OCI-LY7 (cell line): ENCODE measurements at regions not wholly inside any gene's neighbourhood (a gene's known extent, or its start where the extent isn't known, plus 50 kb on each side); places are given as distances from the start of the nearest gene placed in this dataset.

Experiments
- BruUV-seq: library from RNA; stranded (reverse); fragments of 400-500 nt; replicated peaks from 2 replicates; lab custom pipeline; 2021; lab: Mats Ljungman, UMichigan
- CTCF ChIA-PET: fragments of 300-600 bp; sonication (Branson Sonifier 250); formaldehyde crosslinking; loops from one replicate; lab custom pipeline; 2022; ENCODE audit warnings: antibody characterized with exemption; ENCODE audit not compliant: unreplicated experiment; lab: Charles Lee
- POLR2A ChIA-PET: fragments of 300-600 bp; sonication (Branson Sonifier 250); formaldehyde crosslinking; loops from one replicate; lab custom pipeline; 2022; ENCODE audit warnings: antibody characterized with exemption; lab: Charles Lee
- DNase-seq: peaks from one replicate; pipeline ENCODE4 v3.0.0-alpha.2; 2015; ENCODE audit warnings: low spot score
- H2AFZ ChIP-seq: fragments of 200-600 bp; sonication (generic), shearing (Covaris generic); 2 replicates; pipeline ENCODE4 v1.6.1; 2014; ENCODE audit warnings: mild to moderate bottlenecking, antibody characterized with exemption, low read length, moderate library complexity
- H3K27ac ChIP-seq: fragments of 200-600 bp; sonication (generic); 2 replicates; pipeline ENCODE4 v1.5.1; 2014; ENCODE audit warnings: mixed run types, low read depth, mild to moderate bottlenecking, moderate library complexity, low read length, inconsistent platforms; ENCODE audit not compliant: poor library complexity, severe bottlenecking
- H3K36me3 ChIP-seq: fragments of 200-600 bp; sonication (generic); 2 replicates; pipeline ENCODE4 v1.6.1; 2014; ENCODE audit warnings: mild to moderate bottlenecking, antibody characterized with exemption, low read length, moderate library complexity, mixed read lengths; ENCODE audit not compliant: insufficient read depth
- H3K4me1 ChIP-seq: fragments of 200-600 bp; sonication (generic); 2 replicates; pipeline ENCODE4 v1.5.1; 2014; ENCODE audit warnings: mild to moderate bottlenecking, low read length; ENCODE audit not compliant: insufficient read depth, poor library complexity, severe bottlenecking
- H3K4me2 ChIP-seq: fragments of 200-600 bp; sonication (generic); 2 replicates; pipeline ENCODE4 v1.6.1; 2014; ENCODE audit warnings: mild to moderate bottlenecking, low read length
- H3K4me3 ChIP-seq: fragments of 200-600 bp; sonication (generic); 2 replicates; pipeline ENCODE4 v1.5.1; 2014; ENCODE audit warnings: mild to moderate bottlenecking, low read depth, low read length; ENCODE audit not compliant: poor library complexity, severe bottlenecking
- H3K79me2 ChIP-seq: fragments of 200-600 bp; sonication (generic); 2 replicates; pipeline ENCODE4 v1.6.1; 2016; ENCODE audit warnings: low read depth, mild to moderate bottlenecking, low read length, moderate library complexity, mixed read lengths; ENCODE audit not compliant: insufficient read depth
- H3K9me2 ChIP-seq: fragments of 200-600 bp; sonication (generic); 2 replicates; pipeline ENCODE4 v1.6.1; 2016; ENCODE audit warnings: mild to moderate bottlenecking, low read length, mixed read lengths; ENCODE audit not compliant: insufficient read depth
- H3K9me3 ChIP-seq: fragments of 200-600 bp; sonication (generic); 2 replicates; pipeline ENCODE4 v1.6.1; 2014; ENCODE audit warnings: mild to moderate bottlenecking, mixed run types, low read length, mixed read lengths
- H4K20me1 ChIP-seq: fragments of 200-600 bp; sonication (generic); 2 replicates; pipeline ENCODE4 v1.6.1; 2014; ENCODE audit warnings: mild to moderate bottlenecking, antibody characterized with exemption, low read length, moderate library complexity, mixed read lengths; ENCODE audit not compliant: insufficient read depth
- CTCF ChIP-seq: fragments of 200-600 bp; sonication (generic); conservative IDR thresholded peaks from 2 replicates; pipeline ENCODE4 v1.5.1; 2014; ENCODE audit warnings: mild to moderate bottlenecking, antibody characterized with exemption, low read length, moderate library complexity, mixed read lengths
- EZH2phosphoT487 ChIP-seq: fragments of 200-600 bp; sonication (generic); IDR thresholded peaks from 2 replicates; pipeline ENCODE4 v1.6.1; 2018; ENCODE audit warnings: low read depth, borderline replicate concordance, mild to moderate bottlenecking, mixed run types, antibody characterized with exemption, low read length, moderate library complexity, mixed read lengths
- intact Hi-C: fragments of 100-400 bp; cut with micrococcal nuclease; formaldehyde crosslinking; loops from one replicate; pipeline ENCODE4 v1.10.0; 2022; ENCODE audit not compliant: unreplicated experiment

GRCh38 chr20:19045371-19045770 lies 167.1 kb upstream of the SLC24A3 start:
- H3K36me3 ChIP-seq, result no peaks in the 10 kb centered on the region
- no peaks in the 10 kb centered on the region for H3K9me2 ChIP-seq
- H3K4me2 ChIP-seq, result no peak overlapping the region
- intact Hi-C loops, result no loop called here
- DNase-seq, result no peak
- no peaks in the 10 kb centered on the region for H3K79me2 ChIP-seq
- no peak overlapping the region for H2AFZ ChIP-seq
- H3K4me1 ChIP-seq, result no peaks in the 10 kb centered on the region
- ChIA-PET POLR2A (no interaction called here), CTCF (no interaction called here)
- H4K20me1 ChIP-seq, result no peaks in the 10 kb centered on the region
- H3K27ac ChIP-seq, result no peak overlapping the region
- TF ChIP-seq EZH2phosphoT487 (no peak), CTCF (no peak)
- no TSS peak for BruUV-seq
- H3K4me3 ChIP-seq, result no peak overlapping the region
- H3K9me3 ChIP-seq, result no peaks in the 10 kb centered on the region

- Histone ChIP-seq H3K9me3 (no peaks in the 10 kb centered on the region), H3K4me2 (no peak overlapping the region), H2AFZ (no peak overlapping the region), H3K4me1 (no peaks in the 10 kb centered on the region), H3K36me3 (no peaks in the 10 kb centered on the region), H3K79me2 (no peaks in the 10 kb centered on the region), H4K20me1 (no peaks in the 10 kb centered on the region), H3K9me2 (no peaks in the 10 kb centered on the region), H3K4me3 (no peak overlapping the region), H3K27ac (no peak overlapping the region)
- DNase-seq, result no peak
- POLR2A ChIA-PET, result no interaction called here
- intact Hi-C loops, result no loop called here
- no TSS peak for BruUV-seq
- TF ChIP-seq EZH2phosphoT487, result no peak
- TF ChIP-seq CTCF, result no peak
- CTCF ChIA-PET, result no interaction called here
Observed at GRCh38 chr20:19047040-19047950, 165.1 kb upstream of the SLC24A3 start.

- H3K9me3 ChIP-seq, result no peaks in the 10 kb centered on the region
- no peak overlapping the region for H2AFZ ChIP-seq
- H3K79me2 ChIP-seq, result no peaks in the 10 kb centered on the region
- no peaks in the 10 kb centered on the region for H3K9me2 ChIP-seq
- CTCF ChIA-PET, result no interaction called here
- intact Hi-C loops, result no loop called here
- H4K20me1 ChIP-seq, result no peaks in the 10 kb centered on the region
- no peak overlapping the region for H3K4me2 ChIP-seq
- H3K4me3 ChIP-seq, result no peak overlapping the region
- no peak overlapping the region for H3K27ac ChIP-seq
- DNase-seq, result no peak
- TF ChIP-seq CTCF (no peak), EZH2phosphoT487 (no peak)
- no TSS peak for BruUV-seq
- no peaks in the 10 kb centered on the region for H3K4me1 ChIP-seq
- H3K36me3 ChIP-seq, result no peaks in the 10 kb centered on the region
- POLR2A ChIA-PET, result no interaction called here
Observed at GRCh38 chr20:19047951-19048296, 164.5 kb upstream of the SLC24A3 start.
